ENCODE measurements at regions not wholly inside any gene's neighbourhood (a gene's known extent, or its start where the extent isn't known, plus 50 kb on each side); places are given as distances from the start of the nearest gene placed in this dataset.
"Not testable (repeated sequence)": the region's sequence is repeated elsewhere in the genome, so short reads cannot be mapped to it uniquely, and the experiment has no call there.

GRCh38 chr5:96483878-96484277, 50.8 kb upstream of the PCSK1 start:
- DNase-seq, result no peak

- no peak for DNase-seq
These were observed 54.8 kb upstream of the PCSK1 start for GRCh38 chr5:96487859-96488258.

- no peak for DNase-seq
These were observed 56.5 kb upstream of the PCSK1 start for GRCh38 chr5:96489532-96489931.

GRCh38 chr5:96492459-96493047, 59.5 kb upstream of the PCSK1 start:
- DNase-seq, result no peak

GRCh38 chr5:96493219-96493790, 60.3 kb upstream of the PCSK1 start:
- DNase-seq, result no peak

GRCh38 chr5:96495412-96495811, 62.4 kb upstream of the PCSK1 start:
- DNase-seq, result not testable (repeated sequence)

- not testable (repeated sequence) for DNase-seq
These were observed 64.0 kb upstream of the PCSK1 start for GRCh38 chr5:96497027-96497426.

GRCh38 chr5:96499753-96500345, 66.8 kb upstream of the PCSK1 start:
- DNase-seq, result no peak

GRCh38 chr5:96501991-96502646, 69.1 kb upstream of the PCSK1 start:
- DNase-seq, result no peak

GRCh38 chr5:96503501-96504236, 70.6 kb upstream of the PCSK1 start:
- no peak for DNase-seq

- DNase-seq, result no peak
These were observed 73.3 kb upstream of the PCSK1 start for GRCh38 chr5:96506376-96506775.

- DNase-seq, result no peak
These were observed 73.9 kb upstream of the PCSK1 start for GRCh38 chr5:96506866-96507527.

GRCh38 chr5:96509316-96509715, 76.3 kb upstream of the PCSK1 start:
- no peak for DNase-seq

- DNase-seq, result no peak
These were observed 76.8 kb upstream of the PCSK1 start for GRCh38 chr5:96509721-96510350.

- no peak for DNase-seq
These were observed 83.6 kb upstream of the PCSK1 start for GRCh38 chr5:96516631-96517071.

GRCh38 chr5:96517295-96517694, 84.2 kb upstream of the PCSK1 start:
- no peak for DNase-seq

- DNase-seq, result no peak
These were observed 87.3 kb upstream of the PCSK1 start for GRCh38 chr5:96520345-96520744.

- DNase-seq, result no peak
These were observed 89.7 kb upstream of the PCSK1 start for GRCh38 chr5:96522635-96523355.

- DNase-seq, result no peak
These were observed 95.0 kb upstream of the PCSK1 start for GRCh38 chr5:96527768-96528661.

- no peak for DNase-seq
These were observed 95.9 kb upstream of the PCSK1 start for GRCh38 chr5:96528826-96529474.
